HepG2 (cell line): ENCODE measurements at regions not wholly inside any gene's neighbourhood (a gene's known extent, or its start where the extent isn't known, plus 50 kb on each side); places are given as distances from the start of the nearest gene placed in this dataset.

ENCODE experiments used
- ATF4 ChIP-seq, 2 experiments: fragments of 450-650 bp in 1 of 2; sonication (generic) in 1 of 2; formaldehyde crosslinking; IDR thresholded peaks; 2 replicates each; pipeline versions ENCODE4 v1.5.0 to v1.8.0; 2020 to 2022; ENCODE audit warnings: mild to moderate bottlenecking in 1 of 2, missing genetic modification reagents in 1 of 2
- ELF1 ChIP-seq: sonication (generic); formaldehyde crosslinking; IDR thresholded peaks from 2 replicates; pipeline ENCODE4 v1.4.0; 2020; ENCODE audit warnings: missing genetic modification reagents
- FOXA1 ChIP-seq, 2 experiments: fragments of 450-650 bp in 1 of 2; sonication (generic) in 1 of 2; formaldehyde crosslinking in 1 of 2; IDR thresholded peaks; 2 replicates each; pipeline versions ENCODE4 v1.4.0 to v1.6.1; 2016 to 2020; ENCODE audit warnings: missing genetic modification reagents in 1 of 2
- NAIF1 ChIP-seq: sonication (generic); formaldehyde crosslinking; IDR thresholded peaks from 2 replicates; pipeline ENCODE4 v1.5.0; 2020; ENCODE audit warnings: mild to moderate bottlenecking, missing genetic modification reagents, borderline replicate concordance
- NR2F6 ChIP-seq, 2 experiments: IDR thresholded peaks; 2 replicates each; pipeline ENCODE4 v1.6.1; 2016; ENCODE audit warnings: antibody characterized with exemption in 1 of 2, mild to moderate bottlenecking in 1 of 2
- NRL ChIP-seq: sonication (generic); formaldehyde crosslinking; IDR thresholded peaks from 2 replicates; pipeline ENCODE4 v1.5.0; 2020; ENCODE audit warnings: missing genetic modification reagents, mild to moderate bottlenecking, moderate library complexity, borderline replicate concordance
- PATZ1 ChIP-seq: sonication (generic); formaldehyde crosslinking; IDR thresholded peaks from 2 replicates; pipeline ENCODE4 v1.4.0; 2020; ENCODE audit warnings: missing genetic modification reagents
- TAF1 ChIP-seq: sonication (generic); formaldehyde crosslinking; IDR thresholded peaks from 2 replicates; pipeline ENCODE4 v1.4.0; 2020; ENCODE audit warnings: missing genetic modification reagents
- TEAD2 ChIP-seq: sonication (generic); formaldehyde crosslinking; IDR thresholded peaks from 2 replicates; pipeline ENCODE4 v1.9.0; 2021; ENCODE audit warnings: missing genetic modification reagents
- TOE1 ChIP-seq: sonication (generic); formaldehyde crosslinking; IDR thresholded peaks from 2 replicates; pipeline ENCODE4 v1.4.0; 2020; ENCODE audit warnings: mild to moderate bottlenecking, missing genetic modification reagents
- ZFY ChIP-seq: sonication (generic); formaldehyde crosslinking; IDR thresholded peaks from 2 replicates; pipeline ENCODE4 v1.4.0; 2020; ENCODE audit warnings: missing genetic modification reagents
- ZNF124 ChIP-seq: sonication (generic); formaldehyde crosslinking; IDR thresholded peaks from 2 replicates; pipeline ENCODE4 v1.4.0; 2020; ENCODE audit warnings: missing genetic modification reagents
- ZNF274 ChIP-seq: sonication (generic); formaldehyde crosslinking; IDR thresholded peaks from 2 replicates; pipeline ENCODE4 v1.5.1; 2020; ENCODE audit warnings: mild to moderate bottlenecking, missing genetic modification reagents
- ZNF513 ChIP-seq: sonication (generic); formaldehyde crosslinking; conservative IDR thresholded peaks from 2 replicates; pipeline ENCODE4 v1.5.0; 2020; ENCODE audit warnings: missing genetic modification reagents
- ZNF556 ChIP-seq: sonication (generic); formaldehyde crosslinking; IDR thresholded peaks from 2 replicates; pipeline ENCODE4 v1.4.0; 2020; ENCODE audit warnings: mild to moderate bottlenecking, missing genetic modification reagents, borderline replicate concordance
- ZNF576 ChIP-seq: sonication (generic); formaldehyde crosslinking; IDR thresholded peaks from 2 replicates; pipeline ENCODE4 v1.4.0; 2020; ENCODE audit warnings: mild to moderate bottlenecking, missing genetic modification reagents
- ZNF580 ChIP-seq: IDR thresholded peaks from 2 replicates; pipeline ENCODE4 v1.6.1; 2016; ENCODE audit warnings: low read depth, borderline replicate concordance
- ZNF616 ChIP-seq: sonication (generic); formaldehyde crosslinking; IDR thresholded peaks from 2 replicates; pipeline ENCODE4 v1.5.0; 2020; ENCODE audit warnings: low read depth, mild to moderate bottlenecking, missing genetic modification reagents
- ZSCAN5A ChIP-seq: sonication (generic); formaldehyde crosslinking; IDR thresholded peaks from 2 replicates; pipeline ENCODE4 v1.8.0; 2022; ENCODE audit warnings: mild to moderate bottlenecking, missing genetic modification reagents, borderline replicate concordance
- ZXDC ChIP-seq: sonication (generic); formaldehyde crosslinking; IDR thresholded peaks from 2 replicates; pipeline ENCODE4 v1.5.0; 2020; ENCODE audit warnings: mild to moderate bottlenecking, missing genetic modification reagents

- TF ChIP-seq PATZ1 (peak; percentile 80), TOE1 (CRISPR knock-in tag) (no peak), ZNF556 (CRISPR knock-in tag) (peak; percentile 96), ATF4 (CRISPR knock-in tag; IDR thresholded peaks at IDR 0.05) (no peak), TAF1 (CRISPR knock-in tag) (peak; percentile 50; the same call in 1 of the 2 replicates), NRL (CRISPR knock-in tag) (0 out of 2 replicates have a peak, but pooled peaks have one; percentile 41), ZSCAN5A (0 out of 2 replicates have a peak, but pooled peaks have one; percentile 47), ZNF274 (CRISPR knock-in tag) (0 out of 2 replicates have a peak, but pooled peaks have one; percentile 15), TEAD2 (CRISPR knock-in tag) (no peak), ZNF616 (no peak), NR2F6 (IDR thresholded peaks at IDR 0.05) (no peak), NR2F6 (CRISPR knock-in tag; IDR thresholded peaks at IDR 0.05) (no peak), ZFY (CRISPR knock-in tag) (peak; percentile 59; the same call in 1 of the 2 replicates), ZNF124 (no peak), ZNF513 (no peak), ELF1 (CRISPR knock-in tag) (no peak), FOXA1 (IDR thresholded peaks at IDR 0.05) (no peak), FOXA1 (CRISPR knock-in tag; IDR thresholded peaks at IDR 0.05) (no peak), ZXDC (CRISPR knock-in tag) (no peak), ZNF580 (no peak), ZNF576 (CRISPR knock-in tag) (no peak), NAIF1 (CRISPR knock-in tag) (no peak)
Observed at GRCh38 chr14:89027097-89027740, 202.8 kb downstream of the TTC8 start (continued).
